ENCODE measurements at regions not wholly inside any gene's neighbourhood (a gene's known extent, or its start where the extent isn't known, plus 50 kb on each side); places are given as distances from the start of the nearest gene placed in this dataset.

DNA sequence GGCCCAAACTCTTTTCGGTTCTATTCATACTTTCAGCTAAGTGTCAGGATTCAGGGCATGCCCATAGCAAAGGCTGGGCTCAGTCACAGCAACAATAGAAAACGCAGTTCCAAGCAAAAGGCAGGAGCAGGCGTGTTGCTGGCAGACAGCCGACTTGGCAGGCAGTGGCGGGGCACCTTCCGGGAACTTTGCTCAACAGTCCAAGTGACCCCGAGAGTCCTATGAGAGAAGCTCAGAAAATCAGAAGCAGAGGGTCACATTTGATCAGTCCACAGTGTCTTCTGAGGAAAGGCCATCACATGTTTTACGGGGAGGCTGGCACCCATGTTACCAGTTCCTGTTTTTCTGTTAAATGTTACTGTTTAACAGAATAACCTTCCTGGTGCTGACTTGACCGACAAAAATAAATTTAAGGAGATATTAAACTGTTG is 115.0 kb downstream of the DACT1 start:
- Histone ChIP-seq H3K36me3 (ENCODE audit: low read depth, missing control alignments) (no peaks in the 10 kb centered on the region), H3K9me3 (no peaks in the 10 kb centered on the region), H3K4me3 (no peak overlapping the region), H3K27me3 (no peaks in the 10 kb centered on the region), H3K4me1 (peaks cover 9% of the 10 kb centered on the region), H3K27ac (peak overlapping the region in 1 of 2 donors; percentile 34)
- intact Hi-C loops (cut with DNase I; ENCODE audit: low total_unique reads) = no loop called here
- TF ChIP-seq, protein P1, sequence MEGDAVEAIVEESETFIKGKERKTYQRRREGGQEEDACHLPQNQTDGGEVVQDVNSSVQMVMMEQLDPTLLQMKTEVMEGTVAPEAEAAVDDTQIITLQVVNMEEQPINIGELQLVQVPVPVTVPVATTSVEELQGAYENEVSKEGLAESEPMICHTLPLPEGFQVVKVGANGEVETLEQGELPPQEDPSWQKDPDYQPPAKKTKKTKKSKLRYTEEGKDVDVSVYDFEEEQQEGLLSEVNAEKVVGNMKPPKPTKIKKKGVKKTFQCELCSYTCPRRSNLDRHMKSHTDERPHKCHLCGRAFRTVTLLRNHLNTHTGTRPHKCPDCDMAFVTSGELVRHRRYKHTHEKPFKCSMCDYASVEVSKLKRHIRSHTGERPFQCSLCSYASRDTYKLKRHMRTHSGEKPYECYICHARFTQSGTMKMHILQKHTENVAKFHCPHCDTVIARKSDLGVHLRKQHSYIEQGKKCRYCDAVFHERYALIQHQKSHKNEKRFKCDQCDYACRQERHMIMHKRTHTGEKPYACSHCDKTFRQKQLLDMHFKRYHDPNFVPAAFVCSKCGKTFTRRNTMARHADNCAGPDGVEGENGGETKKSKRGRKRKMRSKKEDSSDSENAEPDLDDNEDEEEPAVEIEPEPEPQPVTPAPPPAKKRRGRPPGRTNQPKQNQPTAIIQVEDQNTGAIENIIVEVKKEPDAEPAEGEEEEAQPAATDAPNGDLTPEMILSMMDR (IDR thresholded peaks at IDR 0.05) = no peak
- no peak for TF ChIP-seq POLR2A (IDR thresholded peaks at IDR 0.05)
- WGBS, 2 donors = 35 to 58% methylated on average over 9 of the region's 9 CpGs
- DNase-seq = peak; percentile 77

DNA sequence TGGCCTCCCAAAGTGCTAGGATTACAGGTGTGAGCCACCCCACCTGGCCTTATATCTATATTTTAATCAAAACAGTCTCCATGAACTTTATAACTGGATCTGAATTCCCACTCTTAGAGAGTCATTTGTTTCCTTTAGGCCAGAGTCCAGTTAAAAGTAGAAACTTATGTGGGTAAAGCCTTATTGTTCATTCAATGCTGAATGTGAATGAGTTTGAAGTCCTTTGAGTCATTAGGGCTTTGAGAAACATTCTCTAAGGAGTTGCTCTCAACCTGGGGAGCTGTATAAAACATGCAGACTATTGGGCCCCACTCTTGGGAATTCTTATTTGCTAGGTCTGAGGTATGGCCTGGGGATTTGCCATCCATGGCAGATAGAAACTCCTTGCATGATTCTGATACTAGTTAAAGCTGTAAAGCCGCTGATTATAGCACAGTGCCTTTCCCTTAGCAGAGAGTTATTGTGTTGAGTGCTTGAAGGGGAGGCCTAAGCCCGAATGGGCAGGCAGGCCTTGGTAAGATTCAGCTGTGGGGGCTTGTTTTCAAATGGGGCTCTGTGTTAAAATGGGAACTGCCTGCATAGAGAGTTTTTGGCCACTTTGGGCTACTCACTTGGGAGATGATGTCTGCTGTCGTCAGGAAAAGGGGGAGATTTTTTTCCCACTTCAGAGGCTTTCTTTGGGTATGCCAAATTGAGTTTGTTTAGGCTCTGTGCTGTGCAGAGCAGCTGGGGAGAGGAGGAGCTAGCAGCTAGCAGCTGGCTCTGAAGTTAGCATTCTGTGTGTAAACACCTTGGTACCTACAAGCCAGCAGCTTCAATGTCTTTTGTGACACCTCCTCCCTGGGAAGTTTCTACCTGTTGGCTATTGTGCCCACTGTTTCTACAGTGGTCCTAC is 117.5 kb downstream of the DACT1 start:
- 64 to 69% methylated on average over 3 of the region's 3 CpGs for WGBS, 2 donors
- no peak overlapping the region for H3K27ac ChIP-seq
- TF ChIP-seq, protein P1 (IDR thresholded peaks at IDR 0.05) = no peak
- TF ChIP-seq POLR2A (IDR thresholded peaks at IDR 0.05) = no peak
- intact Hi-C loops (cut with DNase I; ENCODE audit: low total_unique reads) = no loop called here
- no peaks in the 10 kb centered on the region for H3K9me3 ChIP-seq
- no peaks in the 10 kb centered on the region for H3K36me3 ChIP-seq (ENCODE audit: low read depth, missing control alignments)
- no peak overlapping the region for H3K4me3 ChIP-seq
- no peaks in the 10 kb centered on the region for H3K27me3 ChIP-seq
- peaks cover 9% of the 10 kb centered on the region for H3K4me1 ChIP-seq
- DNase-seq = no peak

DNA sequence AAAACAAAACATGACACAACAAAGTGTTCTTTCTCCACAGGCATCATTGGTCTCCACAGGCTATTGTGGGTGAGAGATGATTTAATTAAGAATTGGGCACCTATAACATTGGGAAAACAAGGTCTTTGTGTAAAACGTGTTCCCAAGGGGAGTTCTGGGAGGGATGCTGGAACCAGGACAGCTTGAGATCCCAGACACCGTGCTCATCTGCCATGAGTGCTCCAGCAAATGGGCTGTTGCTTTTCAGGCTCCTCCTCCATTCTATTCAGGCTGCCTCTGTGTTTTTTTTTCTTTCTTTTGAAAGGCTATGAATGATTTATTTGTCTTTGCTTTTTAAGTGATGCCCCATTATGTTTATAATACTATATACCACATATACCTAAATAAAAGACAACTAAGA is 122.4 kb downstream of the DACT1 start:
- H3K36me3 ChIP-seq (ENCODE audit: low read depth, missing control alignments) = no peaks in the 10 kb centered on the region
- no peak for DNase-seq
- no peaks in the 10 kb centered on the region for H3K4me1 ChIP-seq
- intact Hi-C loops (cut with DNase I; ENCODE audit: low total_unique reads) = no loop called here
- H3K27ac ChIP-seq = no peak overlapping the region
- TF ChIP-seq, protein P1 (IDR thresholded peaks at IDR 0.05) = no peak
- TF ChIP-seq POLR2A (IDR thresholded peaks at IDR 0.05) = no peak
- H3K9me3 ChIP-seq = no peaks in the 10 kb centered on the region
- no peak overlapping the region for H3K4me3 ChIP-seq
- 50 to 78% methylated on average over 2 of the region's 2 CpGs for WGBS, 2 donors
- no peaks in the 10 kb centered on the region for H3K27me3 ChIP-seq

DNA sequence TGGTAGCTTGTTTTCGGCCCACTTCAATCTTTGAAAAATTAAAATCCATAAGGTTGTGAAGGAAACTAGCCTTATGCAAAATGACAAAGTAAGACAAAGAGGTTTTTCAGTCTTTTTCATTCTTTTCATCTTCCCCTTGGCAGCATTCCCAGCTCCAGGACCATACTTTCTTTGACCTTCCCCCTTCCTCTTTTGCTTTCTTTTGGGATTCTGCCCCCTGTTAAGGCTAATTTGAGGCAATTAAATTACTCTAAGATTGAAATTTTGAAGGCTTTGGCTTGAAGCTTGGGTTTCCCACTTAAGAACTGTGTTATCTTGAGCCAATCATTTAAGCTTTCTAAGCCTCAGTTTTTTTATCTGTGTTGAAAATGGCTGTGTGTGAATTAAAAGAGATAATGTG is 124.9 kb downstream of the DACT1 start:
- no peak for DNase-seq
- Histone ChIP-seq H3K27me3 (no peaks in the 10 kb centered on the region), H3K36me3 (ENCODE audit: low read depth, missing control alignments) (no peaks in the 10 kb centered on the region), H3K9me3 (no peaks in the 10 kb centered on the region), H3K4me3 (no peak overlapping the region), H3K27ac (no peak overlapping the region), H3K4me1 (no peaks in the 10 kb centered on the region)
- WGBS, 2 donors = 78 to 83% methylated on average over 1 of the region's 1 CpG
- TF ChIP-seq, protein P1 (IDR thresholded peaks at IDR 0.05) = no peak
- no peak for TF ChIP-seq POLR2A (IDR thresholded peaks at IDR 0.05)
- intact Hi-C loops (cut with DNase I; ENCODE audit: low total_unique reads) = no loop called here

DNA sequence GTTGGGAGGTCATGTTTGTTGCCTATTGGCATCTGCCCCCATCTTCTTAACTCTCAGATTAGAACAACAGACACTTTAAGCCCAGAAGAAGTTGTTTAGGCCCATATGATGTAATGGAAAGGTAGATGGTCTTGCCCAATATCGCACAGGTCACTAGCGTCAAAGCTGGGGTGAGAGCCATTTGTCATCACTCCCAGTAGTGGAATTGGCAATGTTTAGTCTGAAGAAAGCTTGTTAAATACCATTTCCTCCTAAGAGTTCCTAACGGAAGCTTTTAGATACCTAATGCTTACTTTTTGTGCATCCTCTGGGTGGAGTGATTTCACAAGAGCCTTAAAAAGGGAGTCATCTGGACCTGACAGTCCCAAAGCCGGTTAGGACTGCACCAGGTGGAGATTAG is 125.4 kb downstream of the DACT1 start:
- no peak for DNase-seq
- no peaks in the 10 kb centered on the region for H3K36me3 ChIP-seq (ENCODE audit: low read depth, missing control alignments)
- intact Hi-C loops (cut with DNase I; ENCODE audit: low total_unique reads) = no loop called here
- WGBS, 2 donors = 89 to 96% methylated on average over 4 of the region's 4 CpGs
- H3K9me3 ChIP-seq = no peaks in the 10 kb centered on the region
- no peaks in the 10 kb centered on the region for H3K27me3 ChIP-seq
- no peak for TF ChIP-seq POLR2A (IDR thresholded peaks at IDR 0.05)
- TF ChIP-seq, protein P1 (IDR thresholded peaks at IDR 0.05) = no peak
- H3K4me3 ChIP-seq = no peak overlapping the region
- H3K27ac ChIP-seq = no peak overlapping the region
- no peaks in the 10 kb centered on the region for H3K4me1 ChIP-seq
